HG03378 (cell line): ENCODE measurements at regions not wholly inside any gene's neighbourhood (a gene's known extent, or its start where the extent isn't known, plus 50 kb on each side); places are given as distances from the start of the nearest gene placed in this dataset.

Source experiments
- ATAC-seq: cut with Tn5 transposase; IDR thresholded peaks from one replicate; pipeline ENCODE4 v1.9.1; 2021; ENCODE audit warnings: mild to moderate bottlenecking, moderate library complexity; ENCODE audit not compliant: unreplicated experiment

DNA sequence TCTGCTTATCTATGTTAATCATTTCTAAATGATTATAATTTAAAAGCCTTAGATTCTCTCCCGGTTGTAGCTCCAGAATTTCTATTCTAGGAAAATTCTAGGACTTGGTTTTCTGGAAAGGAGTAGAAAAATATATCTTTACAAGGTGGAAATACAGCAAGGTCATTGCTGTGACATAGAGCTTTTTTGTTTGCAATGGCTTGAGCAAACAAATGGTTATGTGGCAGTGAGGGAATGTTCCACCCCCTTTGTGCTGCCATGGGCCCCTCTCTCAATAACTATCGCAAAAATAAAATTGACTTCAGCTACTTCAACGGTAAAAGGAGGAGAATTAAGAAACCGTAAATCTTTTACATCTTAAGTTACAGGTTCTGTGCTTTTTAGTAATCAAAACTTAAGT is 517.1 kb downstream of the EPHA3 start:
- no peak for ATAC-seq

DNA sequence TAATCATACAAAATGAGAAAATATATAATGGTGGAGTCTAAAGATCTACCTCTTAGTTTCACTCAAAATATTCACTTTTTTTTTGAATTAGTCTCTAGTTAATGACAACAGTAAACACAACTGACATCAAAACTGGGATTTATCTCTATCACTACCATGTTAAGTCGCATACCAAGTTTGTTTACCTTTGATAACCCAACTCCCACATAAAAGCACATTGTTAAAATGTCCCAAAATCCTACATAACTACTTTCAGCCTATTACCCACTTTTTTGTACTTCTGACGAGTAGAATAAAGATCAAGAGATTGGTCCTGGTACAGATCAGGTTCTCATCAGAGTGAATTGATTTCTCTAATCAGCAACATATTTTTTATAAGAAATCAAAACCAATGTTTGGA is 518.5 kb downstream of the EPHA3 start:
- ATAC-seq: no peak

DNA sequence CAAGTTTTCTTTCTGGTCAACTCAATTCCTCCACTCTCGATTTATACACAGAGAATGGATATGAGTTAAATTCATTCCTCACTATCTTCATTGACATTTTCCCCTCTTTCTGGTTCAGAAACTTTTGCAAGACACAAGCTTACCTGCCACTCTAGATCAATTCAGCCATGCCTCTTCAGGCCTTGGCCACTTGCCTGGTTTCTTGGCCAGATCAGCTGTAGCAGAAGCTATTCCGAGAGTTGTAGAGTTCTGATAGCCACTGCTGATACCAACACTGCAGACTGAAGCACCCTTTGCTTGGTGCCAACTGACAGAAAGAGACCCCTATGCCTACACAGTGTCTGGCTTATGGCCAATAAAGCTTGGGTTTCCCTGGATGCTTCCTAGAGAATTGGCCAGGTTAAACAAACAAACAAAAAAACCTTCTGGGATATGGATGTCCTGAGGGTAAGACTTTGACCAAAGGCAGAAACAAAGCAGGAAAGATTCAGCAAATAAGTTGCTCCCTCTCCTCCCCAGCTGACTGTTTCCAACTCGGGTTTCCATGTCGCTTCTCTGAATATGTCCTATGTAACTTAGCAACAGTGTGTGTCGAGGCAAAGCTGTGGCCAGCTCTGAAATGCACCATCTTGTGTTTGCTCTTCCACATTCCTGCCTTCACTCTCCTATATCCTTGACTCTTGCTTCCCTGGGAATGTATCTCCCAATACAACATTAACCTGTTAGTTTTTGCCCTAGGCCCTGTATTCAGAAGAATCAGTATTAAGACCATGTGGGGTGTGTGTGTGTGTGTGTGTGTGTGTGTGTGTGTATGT is 521.6 kb downstream of the EPHA3 start:
- ATAC-seq: no peak

DNA sequence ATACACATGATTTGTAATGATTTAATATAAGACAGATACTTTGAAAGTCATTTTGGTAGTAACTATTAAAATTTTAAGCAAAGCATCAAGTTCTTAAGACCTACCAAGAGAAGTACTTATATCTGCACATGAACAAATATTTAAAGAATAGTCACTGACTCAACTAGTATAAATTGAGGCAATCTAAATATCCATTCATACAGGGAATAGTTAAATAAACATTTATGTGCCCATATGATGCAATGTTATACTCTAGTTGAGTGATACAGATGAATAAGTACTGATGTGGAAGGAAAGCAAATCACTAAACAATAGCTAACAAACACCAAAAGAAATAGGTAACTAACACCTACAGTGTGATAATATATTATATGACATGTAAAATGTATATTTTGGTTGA is 527.7 kb downstream of the EPHA3 start:
- no peak for ATAC-seq

DNA sequence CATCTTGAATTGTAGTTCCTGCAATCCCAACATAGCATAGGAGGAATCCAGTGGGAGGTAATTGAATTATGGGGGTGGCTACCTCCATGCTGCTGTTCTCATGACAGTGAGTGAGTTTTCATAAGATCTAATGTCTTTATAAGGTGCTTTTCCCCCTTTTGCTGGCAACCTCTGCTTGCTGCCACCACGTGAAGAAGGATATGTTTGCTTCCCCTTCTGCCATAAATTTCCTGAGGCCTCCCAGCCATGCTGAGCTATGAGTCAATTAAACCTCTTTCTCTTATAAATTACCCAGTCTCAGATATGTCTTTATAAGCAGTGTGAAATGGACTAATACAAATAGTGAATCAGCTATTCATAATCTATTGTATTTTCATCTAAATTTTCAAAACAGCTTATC is 537.3 kb downstream of the EPHA3 start:
- no peak for ATAC-seq

DNA sequence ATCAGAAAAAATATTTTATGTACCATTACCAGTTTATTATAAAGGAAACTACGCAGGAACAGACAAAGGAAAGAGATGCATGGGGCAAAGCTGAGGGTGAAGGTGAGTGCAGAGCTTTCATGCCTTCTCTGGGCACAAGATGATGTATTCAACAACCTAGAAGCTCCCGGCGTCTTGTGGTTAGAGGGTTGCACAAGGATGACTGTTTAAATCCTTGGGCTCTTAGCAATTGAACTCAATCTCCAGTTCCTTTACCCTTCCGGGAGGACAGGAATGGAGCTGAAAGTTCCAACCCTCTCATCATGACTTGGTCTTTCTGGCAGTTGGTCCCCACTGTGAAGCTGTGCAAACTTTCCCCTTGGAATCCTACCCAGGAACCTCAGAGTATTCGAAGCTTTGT is 542.0 kb downstream of the EPHA3 start:
- no peak for ATAC-seq

DNA sequence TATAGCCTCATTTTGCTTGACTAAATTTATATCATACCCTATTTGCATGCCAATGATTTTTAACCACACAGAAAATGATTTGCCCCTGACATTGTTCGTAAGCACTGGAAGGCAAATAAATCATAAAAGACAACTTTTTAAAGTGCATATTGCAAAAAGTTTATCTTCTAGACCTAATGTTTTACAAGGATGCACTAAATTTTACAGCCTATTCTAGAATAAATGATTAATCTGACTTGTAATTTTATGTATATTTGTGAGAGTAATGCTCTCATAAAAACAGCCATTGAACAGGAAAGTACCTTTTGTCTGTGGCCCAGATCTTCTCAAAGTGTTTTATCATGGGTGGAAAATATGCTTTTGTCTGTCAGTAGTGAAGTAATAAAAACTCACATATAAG is 546.6 kb downstream of the EPHA3 start:
- no peak for ATAC-seq

DNA sequence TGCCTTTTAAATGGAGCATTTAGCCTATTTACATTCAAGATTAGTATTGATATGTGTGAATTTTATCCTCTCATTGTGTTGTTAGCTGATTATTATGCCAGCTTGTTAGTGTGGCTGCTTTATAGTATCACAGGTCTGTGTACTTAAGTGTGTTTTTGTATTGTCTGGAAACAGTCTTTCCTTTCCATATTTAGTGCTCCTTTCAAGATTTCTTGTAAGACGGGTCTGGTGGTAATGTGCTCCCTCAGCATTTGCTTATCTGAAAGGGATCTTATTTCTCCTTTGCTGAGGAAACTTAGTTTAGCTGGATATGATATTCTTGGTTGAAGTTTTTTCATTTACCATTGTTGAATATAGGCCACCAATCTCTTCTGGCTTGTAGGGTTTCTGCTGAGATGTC is 549.0 kb downstream of the EPHA3 start:
- ATAC-seq: no peak

DNA sequence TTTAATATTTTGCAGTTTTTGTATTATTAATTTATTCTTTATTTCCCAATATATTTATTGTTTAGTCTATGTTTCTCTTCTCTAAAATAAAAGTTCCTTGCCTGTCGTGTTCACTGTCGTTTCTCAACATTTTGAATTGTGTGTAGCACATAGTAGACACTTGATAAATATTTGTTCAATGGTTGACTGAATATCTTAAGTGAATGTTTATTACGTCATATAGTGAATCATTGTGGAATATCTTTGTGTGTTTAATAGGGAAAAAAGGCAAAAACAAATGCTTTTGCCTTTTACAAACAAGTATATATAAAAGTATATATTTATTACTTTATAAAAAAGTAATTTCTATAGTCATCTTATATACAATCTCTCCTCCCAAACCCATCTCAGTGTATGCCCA is 572.3 kb downstream of the EPHA3 start:
- no peak for ATAC-seq

DNA sequence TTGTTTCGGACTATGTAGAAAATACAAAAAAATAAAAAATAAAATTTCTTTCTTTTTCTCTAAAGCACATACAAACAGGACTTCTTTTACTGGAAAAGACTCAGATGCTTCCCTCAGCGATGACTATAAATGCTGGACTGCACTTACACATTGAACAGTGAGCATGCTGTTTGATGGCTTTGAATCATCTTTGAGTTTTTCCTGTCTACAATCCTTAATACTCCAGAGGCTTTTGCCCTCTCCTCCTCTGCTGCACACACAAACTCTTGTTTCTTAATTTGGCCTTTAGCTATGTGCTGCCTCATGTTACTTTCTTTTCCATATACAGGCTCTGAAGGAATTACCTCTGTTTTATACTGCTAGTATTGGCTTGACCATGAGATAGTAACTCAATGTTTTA is 575.1 kb downstream of the EPHA3 start:
- no peak for ATAC-seq

DNA sequence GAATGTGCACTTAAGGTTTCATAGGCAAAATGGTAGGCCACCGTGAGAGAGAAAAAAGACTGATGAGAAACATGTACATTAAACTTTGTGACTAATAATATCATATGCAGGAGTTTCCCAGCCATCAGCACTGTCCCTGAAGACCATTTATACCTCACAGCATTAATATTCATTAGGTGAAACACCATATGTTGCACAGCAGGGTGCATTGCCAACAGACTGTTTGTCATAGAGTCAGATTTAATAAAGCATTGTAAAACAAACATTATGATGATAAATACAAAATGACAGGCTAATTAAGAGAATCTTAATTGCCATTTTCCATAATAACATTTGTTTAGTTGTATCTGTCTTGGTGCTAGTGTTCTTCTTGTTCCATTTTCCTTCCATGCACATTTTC is 578.3 kb downstream of the EPHA3 start:
- ATAC-seq: no peak

DNA sequence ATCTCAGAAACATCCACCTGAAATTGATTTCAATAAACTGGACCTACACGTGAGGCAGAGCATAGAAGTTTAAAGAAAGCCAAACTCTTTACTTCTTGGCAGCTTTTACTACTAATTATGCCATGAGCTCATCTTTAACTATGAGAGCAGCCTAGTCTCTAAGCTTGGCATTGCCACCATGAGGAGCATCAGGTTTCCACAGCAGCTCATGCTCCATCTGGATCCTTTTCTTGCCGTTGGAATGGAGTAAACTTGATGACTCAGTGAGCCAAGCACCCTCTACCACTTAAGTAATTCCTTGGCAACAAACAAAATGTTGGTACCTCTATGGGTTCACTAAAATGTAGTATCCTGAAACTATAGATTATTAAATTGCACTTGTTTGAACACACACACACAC is 583.2 kb downstream of the EPHA3 start:
- ATAC-seq: no peak

DNA sequence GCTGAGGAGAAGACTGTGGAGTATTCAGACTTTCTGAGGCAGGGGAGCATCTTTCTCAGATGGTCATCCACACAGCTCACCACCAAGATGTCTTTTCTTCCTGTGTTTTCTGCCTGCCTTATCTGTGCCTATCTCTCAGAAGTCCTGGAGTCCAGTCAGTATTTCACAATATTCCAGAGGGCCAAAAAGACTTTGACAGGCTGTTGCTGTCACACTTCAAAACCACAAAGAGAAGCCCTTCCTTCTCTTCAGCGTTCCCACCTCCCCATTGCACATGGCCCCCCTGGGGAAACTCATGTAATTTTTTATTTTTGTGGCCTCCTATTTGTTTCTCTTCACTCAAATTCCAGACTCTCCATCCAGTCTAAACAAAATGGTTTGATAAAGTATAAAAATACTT is 585.2 kb downstream of the EPHA3 start:
- ATAC-seq: no peak

DNA sequence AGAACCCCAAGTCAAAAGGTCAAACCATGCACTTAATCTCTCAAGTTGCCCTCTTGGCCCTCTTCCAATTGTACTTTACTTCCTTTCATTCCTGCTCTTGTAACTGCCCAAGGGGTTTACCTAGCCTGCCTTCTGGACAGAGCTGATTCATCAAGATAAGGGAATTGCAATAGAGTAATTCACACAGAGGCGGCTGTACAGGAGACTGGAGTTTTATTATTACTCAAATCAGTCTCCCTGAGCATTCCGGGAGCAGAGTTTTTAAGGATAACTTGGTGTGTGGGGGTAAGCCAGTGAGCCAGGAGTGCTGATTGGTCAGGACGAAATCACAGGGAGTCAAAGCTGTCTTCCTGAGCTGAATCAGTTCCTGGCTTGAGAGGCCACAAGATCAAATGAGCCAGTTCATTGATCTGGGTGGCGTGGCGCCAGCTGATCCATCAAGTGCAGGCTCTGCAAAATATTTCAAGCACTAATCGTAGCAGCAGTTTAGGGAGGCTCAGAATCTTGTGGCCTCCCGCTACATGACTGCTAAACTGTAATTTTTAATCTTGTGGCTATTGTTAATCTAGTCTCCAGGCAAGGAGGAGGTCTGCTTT is 590.0 kb downstream of the EPHA3 start:
- no peak for ATAC-seq

DNA sequence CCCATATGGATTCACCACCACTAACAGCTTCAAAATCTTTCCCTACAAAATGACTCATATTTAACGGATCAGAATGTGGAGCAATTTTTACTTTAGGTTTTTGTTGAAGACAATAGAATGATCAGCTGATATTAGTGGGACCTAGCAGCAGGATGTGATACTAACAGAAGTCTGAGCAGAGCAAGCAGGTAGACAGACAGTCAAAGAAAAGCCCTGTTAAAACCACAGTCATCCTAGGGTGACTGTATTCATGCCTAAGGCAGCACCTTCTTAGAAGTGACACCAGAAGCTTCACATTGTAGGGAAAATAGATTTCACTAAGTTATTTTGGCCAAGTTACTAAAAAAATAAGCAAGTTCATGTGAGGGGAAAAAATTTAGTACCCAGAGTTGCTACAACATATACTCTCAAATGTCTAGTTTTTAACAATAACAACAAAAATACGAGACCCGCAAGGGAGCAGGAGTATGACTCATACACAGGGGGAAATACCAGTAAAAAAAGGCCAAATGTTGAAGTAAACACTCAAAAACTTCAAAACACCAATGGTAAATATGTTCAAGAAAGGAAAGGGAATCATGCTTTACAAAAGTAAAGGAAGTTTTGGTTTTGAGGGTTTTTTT is 590.9 kb downstream of the EPHA3 start:
- ATAC-seq: no peak

DNA sequence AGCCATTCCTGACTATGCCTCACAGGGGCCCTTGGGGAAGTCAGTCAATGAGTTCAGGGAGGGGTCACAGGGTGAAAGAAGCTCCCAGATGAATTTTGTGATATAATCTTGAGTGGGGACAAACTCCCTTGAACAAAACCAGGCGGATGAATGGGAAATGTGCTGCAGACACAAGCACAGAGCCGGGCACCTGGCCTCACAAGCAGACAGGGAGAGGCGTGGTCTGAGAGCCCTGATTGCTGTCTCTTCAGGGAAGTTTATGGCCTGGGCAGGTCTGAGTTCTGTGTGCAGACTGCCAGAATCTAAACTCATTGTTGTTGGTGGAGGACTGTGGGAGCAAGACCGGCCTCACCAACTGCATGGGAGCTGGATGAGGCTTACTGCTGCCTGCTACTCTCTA is 591.8 kb downstream of the EPHA3 start:
- ATAC-seq: no peak

DNA sequence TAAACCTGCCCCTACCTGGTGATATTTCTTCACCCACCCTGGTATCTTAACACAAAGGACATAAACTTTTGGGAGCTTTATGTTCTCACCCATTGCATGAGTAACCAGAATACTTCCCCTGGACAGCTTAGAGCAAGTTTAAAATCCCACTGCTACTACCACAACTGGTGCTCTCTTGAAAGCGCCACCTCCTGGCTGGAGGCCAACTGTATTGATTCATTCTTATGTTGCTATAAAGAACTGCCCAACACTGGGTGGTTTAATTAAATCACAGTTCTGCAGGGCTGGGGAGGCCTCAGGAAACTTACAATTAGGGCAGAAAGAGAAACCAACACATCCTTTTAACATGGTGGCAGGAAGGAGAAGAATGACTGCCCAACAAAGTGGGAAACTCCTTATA is 592.4 kb downstream of the EPHA3 start:
- no peak for ATAC-seq

DNA sequence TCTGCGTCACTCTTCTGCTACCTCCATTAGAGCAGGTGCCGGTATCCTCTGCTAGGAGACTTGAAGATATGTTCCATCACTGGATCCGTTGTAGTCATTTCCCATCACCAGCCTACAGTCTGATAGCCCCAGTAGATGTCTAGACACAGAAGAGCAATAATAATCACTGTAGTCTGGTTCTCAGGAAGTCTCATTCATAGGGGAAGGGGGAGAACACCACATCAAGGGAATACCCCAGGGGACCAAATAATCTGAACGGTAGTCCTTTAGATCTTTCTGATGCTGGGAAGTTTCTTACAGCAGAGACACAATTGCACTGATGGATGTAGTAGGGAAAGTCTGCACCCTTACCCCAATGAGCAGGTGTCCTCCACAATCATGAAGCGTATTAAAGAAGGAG is 595.0 kb downstream of the EPHA3 start:
- ATAC-seq: no peak

DNA sequence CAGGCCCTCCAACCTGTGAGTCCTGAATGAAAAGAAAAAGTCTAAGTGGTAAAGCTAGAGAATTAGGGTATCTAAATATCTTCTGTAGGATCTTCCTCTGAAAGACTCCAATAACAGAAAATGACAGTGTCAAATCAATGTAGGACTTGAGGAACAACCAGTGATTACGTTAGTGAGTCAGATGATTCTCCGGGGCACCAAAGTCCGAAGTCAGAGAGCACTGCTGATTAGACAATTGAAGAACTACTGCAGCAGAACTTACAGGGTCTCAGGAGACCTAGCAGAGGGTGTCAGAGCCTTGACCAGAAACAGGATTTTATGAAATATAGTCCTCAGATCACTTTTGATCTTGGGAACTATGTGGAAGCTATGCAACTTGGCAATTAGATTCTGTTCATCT is 605.8 kb downstream of the EPHA3 start:
- no peak for ATAC-seq

DNA sequence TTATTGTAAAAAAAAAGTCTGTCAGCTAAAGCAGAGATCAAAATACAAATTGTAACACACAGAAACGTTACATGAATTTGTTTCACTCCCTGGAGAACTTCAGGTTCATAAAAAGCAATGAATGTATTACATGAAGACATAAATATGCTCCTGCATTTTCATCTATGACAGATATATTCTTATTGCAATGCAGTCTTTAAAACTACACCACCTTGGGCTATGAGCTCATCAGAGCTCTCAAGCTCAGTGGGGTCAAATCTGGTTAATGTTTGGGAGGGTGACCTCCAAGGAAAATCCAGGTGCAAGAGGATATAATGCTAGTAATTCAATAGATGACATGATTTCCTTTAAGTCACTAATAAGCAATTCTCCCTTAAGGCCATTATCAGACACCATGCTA is 606.8 kb downstream of the EPHA3 start:
- ATAC-seq: no peak

DNA sequence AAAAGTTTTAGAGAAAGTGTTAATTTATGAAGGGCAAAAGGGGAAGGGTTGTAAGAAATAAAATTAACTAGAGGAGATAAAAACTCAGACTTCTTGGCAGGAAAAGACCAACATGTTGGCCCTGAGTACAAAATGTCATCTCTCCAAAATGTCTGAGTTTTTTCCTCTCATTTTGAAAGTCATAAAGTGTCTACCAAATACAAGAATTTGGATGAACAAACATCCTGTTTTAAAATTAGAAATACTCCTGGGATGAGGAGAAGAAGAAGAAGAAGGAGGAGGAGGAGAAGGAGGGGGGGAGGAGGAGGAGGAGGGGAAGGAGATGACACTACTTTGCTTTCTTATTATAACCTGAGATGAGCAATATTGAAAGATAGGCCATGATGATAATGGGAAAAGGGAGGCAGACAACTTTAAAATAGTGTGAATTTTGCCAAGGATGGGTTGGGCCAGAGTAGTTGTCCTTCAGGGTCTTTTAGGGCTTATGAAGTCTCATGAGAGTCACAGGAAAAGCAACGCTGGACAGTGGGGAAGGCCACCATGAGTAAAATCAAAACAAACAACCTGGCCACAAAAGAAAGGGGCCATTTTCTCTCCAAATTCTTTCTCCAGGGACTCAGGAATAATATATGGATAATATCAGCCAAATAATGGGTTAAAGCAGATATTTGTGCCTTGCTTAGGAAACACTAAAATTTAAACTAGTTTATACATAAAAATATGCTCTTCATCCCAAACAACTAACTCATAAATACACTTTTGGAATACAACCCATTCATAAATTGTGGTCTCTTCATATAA is 632.9 kb downstream of the EPHA3 start:
- ATAC-seq: no peak

DNA sequence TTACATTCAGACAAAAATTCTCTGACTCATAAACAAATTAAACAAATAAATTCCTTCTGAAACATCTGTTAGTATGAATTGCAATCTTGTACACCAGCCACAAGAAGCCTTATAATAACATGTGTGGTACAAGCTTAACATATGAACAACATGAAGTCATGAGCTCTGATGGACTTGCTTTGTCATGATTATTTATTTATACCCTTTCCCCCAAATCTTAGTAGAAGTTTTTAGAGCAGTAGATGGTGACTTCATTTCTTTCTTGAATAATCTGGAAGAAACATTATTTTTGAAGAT is 633.4 kb downstream of the EPHA3 start:
- no peak for ATAC-seq
